HuH-7 (cell line): ENCODE measurements at regions not wholly inside any gene's neighbourhood (a gene's known extent, or its start where the extent isn't known, plus 50 kb on each side); places are given as distances from the start of the nearest gene placed in this dataset.
A peak's percentile ranks its signal among the peaks of the same experiment; 100 is the strongest.
"Not testable (repeated sequence)": the region's sequence is repeated elsewhere in the genome, so short reads cannot be mapped to it uniquely, and the experiment has no call there.

Source experiments
- DNase-seq: peaks from one replicate; pipeline ENCODE4 v3.0.0; 2011; ENCODE audit warnings: low spot score

DNA sequence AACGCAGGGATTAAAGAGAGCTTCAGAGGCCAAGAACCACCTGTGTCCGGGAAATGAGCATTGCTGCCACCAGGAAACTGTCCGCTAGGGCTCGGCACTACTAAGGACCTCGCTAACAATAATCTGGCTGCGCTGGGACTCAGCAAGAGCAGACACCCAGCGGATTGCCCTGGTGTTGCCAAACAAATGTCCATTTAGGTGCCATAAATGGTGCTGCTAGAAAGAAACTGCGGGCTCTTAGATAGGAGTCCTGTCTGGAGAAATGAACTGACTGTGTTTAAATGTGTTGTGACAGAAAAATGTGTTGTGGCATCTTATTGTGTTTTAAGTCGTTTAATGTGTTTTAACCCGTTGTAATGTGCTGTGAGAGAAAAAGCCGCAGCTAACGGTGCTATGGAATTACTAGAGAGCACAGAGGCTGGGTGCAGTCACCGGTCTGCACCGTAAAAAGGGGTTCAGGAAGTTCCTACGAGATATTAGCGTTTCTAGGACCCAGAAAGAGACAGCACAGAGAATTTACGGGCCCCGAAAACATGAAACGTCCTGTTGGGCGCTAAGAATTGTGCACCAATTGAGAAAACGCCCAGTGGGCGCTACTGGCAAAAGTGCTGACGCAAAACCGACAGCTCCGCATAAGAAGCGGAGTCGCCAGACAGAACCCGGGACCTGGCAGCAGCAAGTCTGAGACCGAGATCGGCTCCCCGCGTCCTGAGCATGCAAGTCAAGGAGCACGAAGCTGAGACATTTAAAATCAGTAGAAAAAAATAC lies 90.6 kb downstream of the ANXA2R start:
- peak; percentile 74 for DNase-seq

GRCh38 chr5:42948961-42949347 lies 91.2 kb downstream of the ANXA2R start:
- no peak for DNase-seq

GRCh38 chr5:42944989-42945388 lies 95.1 kb downstream of the ANXA2R start:
- no peak for DNase-seq

DNA sequence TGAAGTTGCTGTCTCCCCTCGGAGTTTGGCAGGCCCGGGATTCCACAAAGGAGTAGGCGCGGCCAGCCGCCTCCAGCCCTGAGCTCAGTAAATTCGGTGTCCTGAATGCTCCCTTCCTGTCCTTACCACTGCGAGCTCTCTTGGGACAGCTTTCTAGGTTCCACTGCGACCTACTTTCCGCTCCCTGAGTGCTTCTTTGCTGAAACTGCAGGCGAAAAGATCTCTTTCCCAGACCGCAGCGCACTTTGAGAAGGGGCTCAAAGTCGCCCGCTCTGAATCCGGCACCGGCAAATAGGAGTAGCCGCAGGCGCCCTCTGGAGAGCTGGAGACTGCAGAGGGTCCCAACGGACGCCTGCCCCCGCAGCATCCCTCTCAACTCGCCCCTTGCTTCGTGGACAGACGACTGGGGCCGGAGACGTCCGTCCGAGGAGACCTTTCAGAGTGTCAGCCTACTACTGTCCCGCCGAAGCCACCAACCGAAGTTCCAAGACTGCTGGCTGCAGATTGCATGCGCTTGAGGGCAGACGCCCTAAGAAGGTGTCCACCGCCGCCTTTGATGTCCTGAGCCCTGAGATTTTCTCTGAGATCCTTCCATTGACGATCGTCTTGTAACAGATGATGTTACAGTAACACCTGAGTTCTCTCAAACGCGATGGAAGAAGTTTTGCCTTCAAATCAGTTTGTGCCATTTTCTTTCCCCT lies 96.0 kb downstream of the ANXA2R start:
- DNase-seq, result no peak

- peak; percentile 53 for DNase-seq
Observed at GRCh38 chr5:42940853-42941252, 99.3 kb downstream of the ANXA2R start.

DNA sequence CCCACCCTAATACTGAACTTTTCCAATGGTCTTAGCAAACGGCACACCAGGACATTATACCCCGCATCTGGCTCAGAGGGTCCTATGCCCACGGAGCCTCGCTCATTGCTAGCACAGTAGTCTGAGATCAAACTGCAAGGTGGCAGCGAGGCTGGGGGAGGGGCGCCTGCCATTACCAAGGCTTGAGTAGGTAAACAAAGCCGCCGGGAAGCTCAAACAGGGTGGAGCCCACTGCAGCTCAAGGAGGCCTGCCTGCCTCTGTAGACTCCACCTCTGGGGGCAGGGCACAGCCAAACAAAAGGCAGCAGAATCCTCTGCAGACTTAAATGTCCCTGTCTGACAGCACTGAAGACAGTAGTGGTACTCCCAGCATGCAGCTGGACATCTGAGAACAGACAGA lies 108.1 kb downstream of the ANXA2R start:
- not testable (repeated sequence) for DNase-seq

DNA sequence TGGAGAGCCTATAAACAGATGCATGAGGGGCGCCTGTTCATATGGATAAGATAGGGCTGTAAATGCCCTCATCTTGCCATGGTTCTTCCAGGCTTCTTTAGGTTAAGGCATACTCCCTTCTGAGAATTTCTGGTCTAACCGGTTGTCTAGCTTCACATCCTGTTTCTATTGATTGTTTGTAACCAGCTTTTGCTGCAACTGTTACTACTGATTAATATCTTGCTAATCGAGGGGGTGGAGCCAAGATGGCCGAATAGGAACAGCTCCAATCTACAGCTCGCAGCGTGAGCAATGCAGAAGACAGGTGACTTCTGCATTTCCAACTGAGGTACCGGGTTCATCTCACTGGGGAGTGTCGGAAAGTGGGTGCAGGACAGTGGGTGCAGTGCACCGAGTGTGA lies 108.7 kb downstream of the ANXA2R start:
- not testable (repeated sequence) for DNase-seq

- no peak for DNase-seq
Observed at GRCh38 chr5:42930934-42931333, 109.2 kb downstream of the ANXA2R start.

DNA sequence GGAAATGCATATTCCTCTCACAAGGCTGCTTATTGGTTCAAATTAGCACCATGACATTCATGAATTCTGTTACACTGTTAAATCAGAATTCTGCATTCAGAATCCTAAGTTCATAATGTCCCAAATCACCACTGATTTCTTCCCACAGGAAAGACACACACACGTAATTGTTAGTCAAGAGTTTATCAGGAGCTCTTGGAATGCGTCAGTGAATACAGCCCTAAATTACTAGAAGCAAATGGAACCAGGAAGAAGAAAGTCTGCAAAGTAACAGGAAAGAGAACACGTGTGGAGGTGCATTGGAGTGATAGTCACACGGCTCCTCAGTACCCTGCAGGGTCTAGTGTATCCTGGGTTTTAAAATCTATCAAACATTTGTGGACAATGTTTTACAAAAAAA lies 110.2 kb downstream of the ANXA2R start:
- DNase-seq, result no peak

- no peak for DNase-seq
Observed at GRCh38 chr5:42927730-42928129, 112.4 kb downstream of the ANXA2R start.

DNA sequence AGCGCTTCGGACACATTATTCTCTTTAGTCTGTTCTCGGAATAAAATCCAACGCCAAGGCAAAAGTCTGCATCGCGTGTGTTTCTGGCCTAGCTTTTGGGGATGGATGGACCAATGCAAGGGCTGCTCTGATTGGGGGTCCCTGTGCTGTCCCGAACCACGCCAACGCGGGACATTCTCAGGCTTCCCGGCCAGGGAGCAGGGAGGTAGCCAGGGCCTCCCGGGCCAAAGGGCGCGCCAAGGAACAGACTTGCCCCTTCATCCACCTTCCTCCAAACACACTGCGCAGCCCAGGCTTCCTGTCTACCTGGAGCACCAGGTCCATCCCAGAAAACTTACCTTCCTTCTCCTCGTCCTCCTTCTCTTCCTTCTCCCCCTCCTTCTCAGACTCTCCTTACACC lies 113.0 kb upstream of the SELENOP start:
- DNase-seq, result no peak

DNA sequence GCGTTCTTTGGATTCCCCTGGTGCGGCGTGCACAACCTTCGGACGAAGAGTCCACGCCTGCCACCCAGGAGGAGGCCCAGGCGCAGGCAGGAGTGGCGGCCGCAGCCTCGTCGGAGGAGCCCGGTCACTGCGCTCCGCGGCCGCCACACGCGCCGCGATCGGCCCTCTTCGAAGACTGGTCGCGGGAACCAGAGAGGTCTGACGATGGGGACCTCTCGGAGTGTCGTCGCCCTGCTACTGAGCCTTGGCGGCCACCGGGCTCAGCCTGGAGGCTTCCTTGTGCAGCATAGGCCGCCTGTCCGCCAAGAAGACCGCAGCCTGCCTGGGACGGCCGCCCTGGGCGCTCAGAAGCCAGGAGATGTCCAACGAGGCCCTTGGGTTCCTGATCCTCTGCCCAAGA lies 112.5 kb upstream of the SELENOP start:
- no peak for DNase-seq

- no peak for DNase-seq
Observed at GRCh38 chr5:42923710-42924109, 112.0 kb upstream of the SELENOP start.

DNA sequence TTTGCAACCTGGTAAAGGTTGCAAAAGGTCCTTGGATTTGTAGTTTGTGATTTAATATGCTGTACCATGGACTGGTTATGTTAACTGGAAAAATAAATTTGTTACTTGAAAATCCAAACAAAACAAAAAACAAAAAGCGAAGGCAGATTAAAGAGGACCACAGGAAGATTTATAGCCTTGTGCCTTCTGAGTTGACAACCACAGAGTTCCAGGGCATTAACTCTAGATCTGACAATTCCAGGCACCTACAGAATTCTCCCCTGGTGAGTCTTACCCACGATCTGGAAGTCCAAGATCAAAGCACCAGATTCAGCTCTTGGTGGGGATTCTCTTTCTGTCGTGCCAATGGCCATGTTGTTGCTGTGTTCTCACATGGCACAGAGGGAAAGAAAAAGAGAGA lies 107.9 kb upstream of the SELENOP start:
- no peak for DNase-seq

DNA sequence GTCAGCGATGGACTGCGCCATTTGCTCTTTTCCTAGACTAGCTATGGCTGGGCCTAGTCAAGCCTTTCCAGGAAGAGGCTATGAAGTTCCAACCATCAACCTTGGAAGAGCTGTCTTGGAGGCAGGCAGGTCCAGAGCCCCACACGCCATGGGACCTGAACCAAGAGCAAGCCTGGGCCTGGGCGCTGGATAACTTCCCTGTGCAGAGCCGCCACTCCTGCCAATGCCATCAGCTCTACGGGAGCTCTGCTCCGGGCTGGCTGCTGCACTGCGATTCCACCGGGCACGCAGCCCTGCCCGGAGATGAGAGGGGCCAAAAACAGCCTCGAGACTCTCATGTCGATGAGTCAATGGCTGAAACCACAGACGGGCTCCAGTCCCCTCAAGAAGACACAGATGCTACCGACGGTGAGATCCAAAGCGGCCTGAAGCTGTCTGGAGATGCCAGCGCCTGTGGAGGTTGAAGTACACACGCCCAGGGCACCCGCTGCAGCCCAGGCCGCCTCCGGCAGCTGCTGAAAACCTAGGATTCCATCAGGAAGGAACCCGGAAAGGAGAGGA lies 103.7 kb upstream of the SELENOP start:
- DNase-seq, result no peak

- peak; percentile 65 for DNase-seq
Observed at GRCh38 chr5:42912184-42912798, 100.6 kb upstream of the SELENOP start.

DNA sequence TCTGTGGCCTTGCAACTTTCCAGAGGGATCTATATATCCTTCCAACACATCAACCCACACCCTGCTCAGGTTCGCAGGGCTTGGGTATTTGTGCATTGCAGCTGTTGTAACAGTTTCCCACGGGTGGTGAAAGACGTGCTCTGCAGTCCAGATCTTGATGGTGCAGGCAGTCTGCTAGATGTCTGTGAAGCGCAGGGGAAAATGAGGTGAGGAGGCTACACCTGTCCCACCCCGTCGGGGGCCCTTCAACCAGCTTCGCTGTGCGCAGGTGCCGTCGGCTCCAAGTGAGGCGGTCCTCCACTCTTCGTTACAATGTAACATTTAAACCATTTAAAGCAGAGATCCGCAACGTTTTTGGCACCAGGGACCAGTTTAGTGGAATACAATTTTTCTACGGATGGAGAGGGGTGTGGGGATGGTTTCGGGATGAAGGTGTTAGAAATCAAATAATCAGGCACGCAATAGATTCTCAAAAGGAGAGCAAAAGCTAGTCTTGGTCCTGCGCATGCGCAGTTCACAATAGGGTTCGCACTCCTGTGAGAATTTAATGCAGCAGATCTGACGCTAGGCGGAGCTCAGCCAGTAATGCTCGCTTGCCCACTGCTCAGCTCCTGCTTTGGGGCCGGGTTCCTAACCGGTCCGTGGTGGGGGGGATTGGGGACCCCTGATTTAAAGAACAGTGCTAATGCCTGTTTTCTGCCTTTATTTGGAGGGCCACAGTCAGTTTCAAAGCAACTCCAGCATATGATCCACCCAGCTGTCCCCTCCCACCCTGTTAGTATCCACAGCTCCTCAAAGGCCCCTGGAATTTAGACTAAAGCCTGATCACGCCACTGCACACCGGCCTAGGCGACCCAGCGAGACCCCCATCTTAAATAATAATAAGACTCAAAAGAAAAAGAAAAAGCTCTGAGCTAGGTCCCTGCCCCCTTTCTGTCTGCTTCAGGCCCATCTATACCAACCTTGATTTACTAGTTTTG lies 97.1 kb upstream of the SELENOP start:
- peak; percentile 85 for DNase-seq

DNA sequence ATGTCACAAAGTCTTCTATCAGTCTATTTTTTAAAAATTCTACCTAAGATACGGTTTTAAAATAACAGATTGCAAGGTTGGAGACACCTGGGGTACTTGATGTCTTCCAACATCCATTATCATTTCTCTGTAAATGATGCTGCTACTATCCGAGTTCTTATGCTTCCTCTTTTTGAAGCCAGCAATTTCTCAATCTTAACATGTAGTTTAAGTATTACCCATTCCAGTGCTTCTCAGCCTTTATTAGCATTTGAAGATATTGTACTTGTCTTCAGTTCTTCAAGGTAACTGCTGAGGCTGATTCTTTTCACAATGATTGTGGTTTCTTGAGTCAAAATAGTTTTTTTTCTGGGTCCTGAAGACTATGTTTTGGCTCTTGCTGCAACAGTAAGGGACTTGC lies 96.4 kb upstream of the SELENOP start:
- DNase-seq, result no peak

DNA sequence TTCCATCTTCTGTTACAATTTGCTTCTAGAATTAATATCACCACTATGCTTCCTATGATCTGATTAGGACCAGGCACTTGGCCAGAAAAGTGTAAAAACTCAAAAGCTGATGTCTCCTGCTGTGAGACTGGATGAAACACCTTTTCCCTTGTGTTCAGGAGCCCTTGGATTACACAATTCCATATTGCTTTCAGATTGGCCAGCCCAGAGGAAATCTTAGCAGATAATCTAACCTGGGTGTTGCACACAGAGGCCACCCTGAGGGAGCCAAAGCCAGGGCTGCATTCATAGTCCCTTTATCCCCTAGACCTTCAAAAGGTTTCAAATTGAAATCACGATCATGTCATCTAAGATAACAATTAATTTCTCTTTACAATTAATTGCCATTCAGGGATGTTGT lies 94.1 kb upstream of the SELENOP start:
- DNase-seq, result no peak

DNA sequence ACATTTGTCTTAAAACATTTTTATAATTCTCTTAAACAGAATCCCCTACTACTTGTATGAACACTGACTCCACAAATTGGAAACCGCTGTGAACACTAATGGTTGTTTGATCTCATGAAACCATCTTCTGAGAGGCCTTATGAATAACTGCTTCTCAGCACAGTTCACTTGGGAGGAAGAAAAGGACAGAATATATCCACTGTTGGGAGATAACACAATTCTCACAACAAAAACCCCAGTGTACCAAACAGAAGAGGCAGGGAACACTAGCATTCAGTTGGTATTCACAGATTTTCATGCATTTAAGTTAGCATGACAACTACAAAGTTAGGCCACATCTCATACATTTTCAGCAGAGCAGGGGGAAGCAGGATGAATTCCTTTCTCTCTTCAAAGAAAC lies 89.0 kb upstream of the SELENOP start:
- no peak for DNase-seq

DNA sequence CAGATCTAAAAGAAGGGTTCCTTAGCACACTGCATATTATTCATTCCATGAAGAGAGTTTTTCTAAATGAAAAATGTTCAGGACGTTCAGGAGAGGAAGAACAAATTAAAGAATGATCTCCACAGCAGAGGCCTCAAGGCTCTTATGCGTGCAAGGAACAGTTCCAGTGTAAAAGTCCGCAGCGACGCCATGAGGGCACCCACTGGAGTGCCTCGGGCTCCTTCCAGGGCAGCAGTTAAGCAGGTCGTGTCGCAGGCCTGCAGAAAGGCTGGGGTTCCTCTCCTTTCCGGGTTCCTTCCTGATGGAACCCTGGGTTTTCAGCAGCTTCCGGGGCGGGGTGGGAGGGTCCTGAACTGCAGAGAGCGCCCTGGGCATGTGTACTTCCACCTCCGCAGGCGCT lies 87.1 kb upstream of the SELENOP start:
- no peak for DNase-seq

DNA sequence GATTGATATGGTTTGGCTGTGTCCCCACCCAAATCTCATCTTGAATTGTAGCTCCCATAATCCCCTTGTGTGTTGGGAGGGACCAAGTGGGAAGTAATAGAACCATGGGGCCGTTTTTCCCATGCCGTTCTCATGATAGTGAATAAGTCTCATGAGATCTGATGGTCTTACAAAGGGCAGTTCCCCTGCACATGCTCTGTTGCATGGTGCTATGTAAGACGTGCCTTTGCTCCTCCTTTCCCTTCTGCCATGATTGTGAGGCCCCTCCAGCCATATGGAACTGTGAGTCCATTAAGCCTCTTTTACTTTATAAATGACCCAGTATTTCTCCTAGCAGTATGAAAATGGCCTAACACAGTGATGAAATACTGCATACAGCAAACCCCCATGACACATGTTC lies 84.8 kb upstream of the SELENOP start:
- no peak for DNase-seq
